ENCODE measurements at regions not wholly inside any gene's neighbourhood (a gene's known extent, or its start where the extent isn't known, plus 50 kb on each side); places are given as distances from the start of the nearest gene placed in this dataset.

- no peaks in the 10 kb centered on the region for H3K9me3 ChIP-seq (ENCODE audit: low read depth)
- DNase-seq: peak; percentile 34
Measured at GRCh38 chr2:57376985-57377384, 669.6 kb upstream of the VRK2 start.

GRCh38 chr2:57386305-57386704 lies 660.3 kb upstream of the VRK2 start:
- Histone ChIP-seq H3K36me3 (ENCODE audit: low read depth) (no peaks in the 10 kb centered on the region), H3K4me2 (ENCODE audit: unreplicated experiment) (no peak overlapping the region), H3K27me3 (replicated peaks; ENCODE audit: insufficient read depth) (no peaks in the 10 kb centered on the region), H3K9me3 (ENCODE audit: low read depth) (no peaks in the 10 kb centered on the region), H3F3A (ENCODE audit: insufficient read depth) (no peaks in the 10 kb centered on the region), H3K4me1 (ENCODE audit: insufficient read depth) (no peaks in the 10 kb centered on the region), H3K4me3 (no peak overlapping the region), H4K20me1 (ENCODE audit: insufficient read depth) (no peaks in the 10 kb centered on the region), H3K27ac (no peak overlapping the region), H3K9me2 (ENCODE audit: insufficient read depth) (no peaks in the 10 kb centered on the region), H3K79me2 (ENCODE audit: insufficient read depth) (no peaks in the 10 kb centered on the region), H2AFZ (no peak overlapping the region), H3K9ac (no peak overlapping the region)
- no peak for DNase-seq
- TF ChIP-seq EZH2 (IDR thresholded peaks at IDR 0.05; ENCODE audit: insufficient read depth, poor library complexity, severe bottlenecking) (no peak), EZH2phosphoT487 (IDR thresholded peaks at IDR 0.05; ENCODE audit: insufficient read depth, low read depth) (no peak)
- in situ Hi-C loops (cut with MboI): no loop called here

More at GRCh38 chr2:57376985-57377384, 669.6 kb upstream of the VRK2 start:
- TF ChIP-seq EZH2phosphoT487 (IDR thresholded peaks at IDR 0.05; ENCODE audit: insufficient read depth, low read depth) (no peak), EZH2 (IDR thresholded peaks at IDR 0.05; ENCODE audit: insufficient read depth, poor library complexity, severe bottlenecking) (no peak)
- H3K36me3 ChIP-seq (ENCODE audit: low read depth): no peaks in the 10 kb centered on the region
- no peaks in the 10 kb centered on the region for H3K79me2 ChIP-seq (ENCODE audit: insufficient read depth)
- no peak overlapping the region for H3K27ac ChIP-seq
- H3K9me2 ChIP-seq (ENCODE audit: insufficient read depth): no peaks in the 10 kb centered on the region
- H3K27me3 ChIP-seq (replicated peaks; ENCODE audit: insufficient read depth): no peaks in the 10 kb centered on the region
- no peak overlapping the region for H3K4me3 ChIP-seq
- no peak overlapping the region for H3K4me2 ChIP-seq (ENCODE audit: unreplicated experiment)
- H4K20me1 ChIP-seq (ENCODE audit: insufficient read depth): no peaks in the 10 kb centered on the region
- H3K4me1 ChIP-seq (ENCODE audit: insufficient read depth): peaks cover 24% of the 10 kb centered on the region
- H3K9ac ChIP-seq: no peak overlapping the region
- in situ Hi-C loops (cut with MboI): no loop called here
- WGBS, 2 experiments (ENCODE audit: low coverage in 1 of 2, low lambda C conversion rate in 2 of 2, missing lambda C conversion rate in 2 of 2): 71 to 76% methylated on average over 1 of the region's 1 CpG
- H3F3A ChIP-seq (ENCODE audit: insufficient read depth): peaks cover 12% of the 10 kb centered on the region
- no peak overlapping the region for H2AFZ ChIP-seq

- Histone ChIP-seq H2AFZ (no peak overlapping the region), H3K9ac (no peak overlapping the region), H3K9me2 (ENCODE audit: insufficient read depth) (no peaks in the 10 kb centered on the region), H3K9me3 (ENCODE audit: low read depth) (no peaks in the 10 kb centered on the region), H3K79me2 (ENCODE audit: insufficient read depth) (no peaks in the 10 kb centered on the region), H3K4me2 (ENCODE audit: unreplicated experiment) (no peak overlapping the region), H3F3A (ENCODE audit: insufficient read depth) (no peaks in the 10 kb centered on the region), H3K4me1 (ENCODE audit: insufficient read depth) (no peaks in the 10 kb centered on the region), H4K20me1 (ENCODE audit: insufficient read depth) (no peaks in the 10 kb centered on the region), H3K36me3 (ENCODE audit: low read depth) (no peaks in the 10 kb centered on the region), H3K27me3 (replicated peaks; ENCODE audit: insufficient read depth) (no peaks in the 10 kb centered on the region), H3K27ac (no peak overlapping the region), H3K4me3 (no peak overlapping the region)
- 45 to 47% methylated on average over 9 of the region's 9 CpGs for WGBS, 2 experiments (ENCODE audit: low coverage in 1 of 2, low lambda C conversion rate in 2 of 2, missing lambda C conversion rate in 2 of 2)
- DNase-seq: peak; percentile 4
- TF ChIP-seq EZH2 (IDR thresholded peaks at IDR 0.05; ENCODE audit: insufficient read depth, poor library complexity, severe bottlenecking) (no peak), EZH2phosphoT487 (IDR thresholded peaks at IDR 0.05; ENCODE audit: insufficient read depth, low read depth) (no peak)
- in situ Hi-C loops (cut with MboI): no loop called here
Measured at GRCh38 chr2:57396355-57397098, 650.1 kb upstream of the VRK2 start.

GRCh38 chr2:57397550-57398360 lies 648.9 kb upstream of the VRK2 start:
- Histone ChIP-seq H3F3A (ENCODE audit: insufficient read depth) (no peaks in the 10 kb centered on the region), H2AFZ (no peak overlapping the region), H3K79me2 (ENCODE audit: insufficient read depth) (no peaks in the 10 kb centered on the region), H3K27ac (no peak overlapping the region), H3K27me3 (replicated peaks; ENCODE audit: insufficient read depth) (no peaks in the 10 kb centered on the region), H3K4me2 (ENCODE audit: unreplicated experiment) (no peak overlapping the region), H3K4me1 (ENCODE audit: insufficient read depth) (no peaks in the 10 kb centered on the region), H3K9ac (no peak overlapping the region), H3K9me2 (ENCODE audit: insufficient read depth) (no peaks in the 10 kb centered on the region), H3K9me3 (ENCODE audit: low read depth) (no peaks in the 10 kb centered on the region), H3K4me3 (no peak overlapping the region), H4K20me1 (ENCODE audit: insufficient read depth) (no peaks in the 10 kb centered on the region), H3K36me3 (ENCODE audit: low read depth) (no peaks in the 10 kb centered on the region)
- TF ChIP-seq EZH2phosphoT487 (IDR thresholded peaks at IDR 0.05; ENCODE audit: insufficient read depth, low read depth) (no peak), EZH2 (IDR thresholded peaks at IDR 0.05; ENCODE audit: insufficient read depth, poor library complexity, severe bottlenecking) (no peak)
- WGBS, 2 experiments (ENCODE audit: low coverage in 1 of 2, low lambda C conversion rate in 2 of 2, missing lambda C conversion rate in 2 of 2): 62 to 72% methylated on average over 19 to 20 of the region's 20 CpGs
- no peak for DNase-seq
- in situ Hi-C loops (cut with MboI): no loop called here

All from GM23248 (cell line).